CD4-positive, alpha-beta T cell treated with Interleukin-4 for 1 hour (primary cell): ENCODE measurements at regions not wholly inside any gene's neighbourhood (a gene's known extent, or its start where the extent isn't known, plus 50 kb on each side); places are given as distances from the start of the nearest gene placed in this dataset.

Source experiments
- DNase-seq, 2 donors: peaks; one replicate each; pipeline ENCODE4 v3.0.0-alpha.2; 2020 to 2022

DNA sequence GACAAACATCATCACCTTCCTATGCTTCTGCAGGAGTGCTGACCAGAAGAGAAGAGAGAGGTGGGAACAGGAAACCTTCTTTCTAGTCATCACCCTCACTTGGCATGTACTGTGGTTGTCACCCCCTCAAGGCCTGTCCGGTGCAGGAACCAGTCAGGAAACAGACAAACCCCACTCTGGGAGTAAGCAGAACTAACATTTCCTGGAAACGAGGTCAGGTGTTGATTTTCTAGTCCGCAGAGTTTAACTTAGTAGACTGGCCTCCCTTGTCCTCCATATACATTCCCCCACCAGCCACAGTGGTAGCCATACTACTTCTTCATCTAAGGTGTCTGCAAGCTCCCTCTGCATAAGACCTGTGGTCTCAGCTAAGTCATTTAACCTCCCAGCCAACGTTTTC, 80.7 kb upstream of the NCAM1 start:
- DNase-seq = peak; percentile 5 to 13

DNA sequence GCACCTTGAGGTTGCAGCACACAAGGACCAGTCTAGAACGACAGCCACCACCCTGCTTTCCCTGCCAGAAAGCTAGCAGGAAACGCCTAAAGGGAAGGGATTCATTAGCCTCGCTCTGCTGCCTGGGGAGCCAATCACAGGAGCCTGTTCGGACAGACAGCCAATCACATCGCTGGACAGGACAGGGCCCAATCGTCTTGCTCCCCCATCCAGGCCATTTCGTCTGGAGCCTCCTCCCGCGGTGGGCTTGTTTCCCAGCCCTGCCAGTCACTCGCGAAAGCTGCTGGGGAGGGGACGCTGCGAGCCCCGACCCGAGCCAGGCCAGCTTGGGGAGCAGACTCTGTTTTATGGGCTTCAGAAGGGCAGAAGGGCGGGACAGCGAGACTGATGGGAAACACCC, 79.8 kb upstream of the NCAM1 start:
- no peak for DNase-seq

DNA sequence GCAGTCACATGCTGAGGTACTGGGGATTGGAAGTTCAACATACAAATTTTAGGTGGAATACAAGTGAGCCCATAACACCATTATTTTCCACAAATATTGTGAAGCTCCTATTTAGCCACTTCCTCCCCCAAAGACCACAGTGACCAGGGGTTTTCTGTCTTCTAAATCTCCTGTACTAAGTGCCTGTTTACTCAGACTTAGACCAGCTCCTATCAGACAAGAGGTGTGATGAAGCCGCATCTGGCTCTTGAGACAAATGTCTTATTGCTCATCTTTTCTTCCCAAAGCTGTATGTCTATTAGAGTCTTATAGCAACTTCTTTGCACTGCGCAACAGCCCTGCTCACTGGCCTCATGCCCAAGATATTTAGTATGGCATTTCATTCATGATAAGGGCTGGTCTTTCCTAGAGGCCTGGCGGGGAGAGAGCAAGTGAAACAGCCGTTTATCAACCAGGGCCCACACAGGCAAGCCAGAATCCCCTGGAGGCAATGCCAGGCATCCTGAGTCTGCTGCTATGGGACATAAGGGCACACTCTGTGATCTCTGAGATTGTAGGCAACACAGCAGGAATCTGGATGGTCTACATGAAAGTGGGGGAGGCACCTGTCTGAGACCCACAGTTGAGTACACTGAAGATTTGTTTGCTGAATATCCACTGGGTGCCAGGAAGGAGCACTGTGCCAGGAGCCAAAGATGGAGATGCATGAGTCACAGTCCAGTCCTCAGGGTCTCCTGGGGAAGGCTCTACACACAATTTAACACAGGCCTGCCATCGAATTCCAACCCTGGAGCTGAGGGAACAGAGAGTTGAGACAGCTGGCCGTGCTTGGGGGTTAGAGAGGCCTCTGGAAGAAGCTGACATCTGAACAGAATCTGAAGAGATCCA, 78.5 kb upstream of the NCAM1 start:
- no peak for DNase-seq

DNA sequence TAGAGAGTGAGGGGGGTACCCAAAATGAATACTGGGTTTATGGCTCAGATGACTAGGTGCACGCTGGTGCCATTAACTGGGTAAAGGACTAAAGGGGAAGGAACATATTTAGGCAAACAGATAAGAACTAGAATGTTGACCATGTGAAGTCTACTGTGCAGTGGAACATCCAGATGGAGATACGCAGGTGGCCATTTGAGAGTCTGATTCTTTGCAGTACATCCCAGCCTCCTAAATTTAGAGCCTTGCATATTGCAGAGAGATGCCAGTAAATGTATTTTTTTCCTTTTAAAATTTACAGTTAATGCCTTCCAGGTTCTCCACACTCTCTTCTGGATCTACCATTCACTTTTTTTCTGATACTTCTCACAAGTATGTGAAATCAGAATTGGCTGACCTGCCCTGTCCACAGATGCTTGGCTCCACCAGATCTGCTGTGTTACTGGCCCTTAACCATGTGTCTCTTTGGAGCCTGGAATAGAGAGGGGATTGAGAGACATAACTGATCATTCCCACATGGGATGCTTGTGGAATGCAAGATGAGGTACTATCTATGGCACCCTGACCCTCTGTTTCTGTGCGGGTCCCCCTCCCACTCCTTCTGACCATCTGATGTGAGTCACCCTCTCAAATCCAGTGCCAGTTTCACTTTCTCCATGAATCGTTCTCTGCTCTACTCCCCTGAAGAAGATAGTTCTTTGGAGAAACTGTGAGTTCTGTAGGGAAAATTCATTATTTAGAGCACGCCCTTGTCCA, 77.0 kb upstream of the NCAM1 start:
- DNase-seq = no peak

DNA sequence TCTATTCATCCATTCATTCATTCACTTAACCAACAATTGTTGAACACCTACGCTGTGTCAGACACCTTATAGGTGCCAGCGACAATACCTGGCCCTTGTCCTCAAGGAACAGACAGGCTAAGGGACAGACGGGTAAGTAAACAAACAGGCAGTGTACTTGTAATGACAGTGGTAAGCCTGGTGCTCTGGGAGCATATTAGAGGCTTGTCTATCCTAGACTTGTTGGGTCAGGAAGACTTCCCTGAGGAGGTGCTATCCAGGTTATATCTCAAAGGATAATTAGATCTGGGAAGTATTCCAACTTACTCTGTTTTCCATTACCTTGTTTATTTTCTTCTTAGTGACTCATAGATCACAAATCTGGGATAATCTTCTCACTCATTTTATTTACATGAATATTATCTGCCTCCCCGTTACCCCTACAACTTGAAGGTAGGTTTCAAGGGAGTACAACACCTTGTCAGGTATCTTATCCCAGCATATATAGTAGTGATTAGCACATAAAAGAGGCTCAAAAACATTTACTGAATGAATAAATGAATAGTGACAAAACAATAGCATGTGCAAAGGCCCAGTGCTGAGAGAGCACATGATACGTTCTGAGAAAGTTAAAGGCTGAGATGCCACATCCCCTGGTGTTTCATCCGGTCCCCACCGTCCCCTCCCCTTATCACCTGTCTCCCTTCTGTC, 75.3 kb upstream of the NCAM1 start:
- DNase-seq = no peak

DNA sequence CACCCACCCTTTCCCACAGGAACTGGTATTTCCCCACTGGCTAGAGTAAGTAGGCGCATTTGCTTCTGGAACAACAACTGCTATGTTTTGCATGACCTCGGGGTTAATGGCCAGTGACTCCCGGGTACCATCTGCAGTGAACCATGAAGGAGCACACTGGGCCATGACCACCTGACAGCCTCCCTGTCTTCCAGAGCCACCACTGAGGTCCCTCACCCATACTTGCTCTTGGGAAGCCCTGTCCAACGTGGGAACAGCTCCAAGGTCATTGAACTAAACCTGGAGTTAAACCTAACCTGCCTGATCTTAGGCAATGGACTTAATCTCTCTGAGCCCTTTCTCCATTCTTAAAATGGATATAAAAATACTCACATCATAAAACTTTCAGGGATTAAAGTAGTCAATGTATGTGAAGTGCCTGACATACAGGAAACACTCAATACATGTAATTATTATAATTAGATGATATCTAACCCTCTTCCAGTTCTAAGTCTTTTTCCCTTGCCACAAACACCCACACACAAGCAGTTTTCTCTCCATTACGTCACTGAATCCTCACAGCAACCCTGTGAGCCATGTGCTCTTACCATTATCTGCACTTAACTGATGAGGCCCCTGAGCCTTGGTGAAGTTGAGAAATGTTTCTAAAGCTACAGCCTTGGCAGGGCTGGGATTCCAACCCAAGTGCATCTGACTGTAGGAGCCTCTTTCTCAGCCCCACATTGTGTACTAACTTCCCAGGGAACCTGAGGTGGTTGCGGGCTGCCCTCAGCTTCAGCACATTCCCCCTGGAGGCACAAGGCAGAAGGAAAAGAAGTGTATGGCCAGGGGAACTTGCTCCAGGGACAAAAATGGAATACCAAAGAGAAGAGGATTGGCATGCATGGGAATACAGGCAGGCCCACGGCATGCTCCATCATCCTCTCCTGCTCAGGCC, 74.5 kb upstream of the NCAM1 start:
- DNase-seq = no peak

DNA sequence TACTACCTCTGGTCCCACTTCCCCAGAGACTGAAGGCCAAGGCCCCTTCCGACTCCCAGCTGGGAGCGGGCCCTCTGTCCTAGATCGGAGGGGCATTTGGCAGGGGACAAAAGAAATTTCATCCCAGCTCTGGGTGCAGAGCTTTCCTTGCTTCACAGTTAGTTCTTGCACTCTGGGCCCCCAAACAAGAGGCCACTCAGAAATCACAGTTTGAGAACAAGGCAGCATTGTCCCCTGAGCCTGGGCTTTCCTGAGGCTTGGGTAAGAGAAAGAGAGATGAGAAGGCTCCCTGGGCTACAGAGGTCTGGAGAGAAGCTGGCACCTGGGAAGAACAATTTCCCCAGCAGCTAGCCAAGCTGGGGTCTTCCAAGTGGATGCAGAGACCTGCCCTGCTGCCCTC, 71.8 kb upstream of the NCAM1 start:
- no peak for DNase-seq

DNA sequence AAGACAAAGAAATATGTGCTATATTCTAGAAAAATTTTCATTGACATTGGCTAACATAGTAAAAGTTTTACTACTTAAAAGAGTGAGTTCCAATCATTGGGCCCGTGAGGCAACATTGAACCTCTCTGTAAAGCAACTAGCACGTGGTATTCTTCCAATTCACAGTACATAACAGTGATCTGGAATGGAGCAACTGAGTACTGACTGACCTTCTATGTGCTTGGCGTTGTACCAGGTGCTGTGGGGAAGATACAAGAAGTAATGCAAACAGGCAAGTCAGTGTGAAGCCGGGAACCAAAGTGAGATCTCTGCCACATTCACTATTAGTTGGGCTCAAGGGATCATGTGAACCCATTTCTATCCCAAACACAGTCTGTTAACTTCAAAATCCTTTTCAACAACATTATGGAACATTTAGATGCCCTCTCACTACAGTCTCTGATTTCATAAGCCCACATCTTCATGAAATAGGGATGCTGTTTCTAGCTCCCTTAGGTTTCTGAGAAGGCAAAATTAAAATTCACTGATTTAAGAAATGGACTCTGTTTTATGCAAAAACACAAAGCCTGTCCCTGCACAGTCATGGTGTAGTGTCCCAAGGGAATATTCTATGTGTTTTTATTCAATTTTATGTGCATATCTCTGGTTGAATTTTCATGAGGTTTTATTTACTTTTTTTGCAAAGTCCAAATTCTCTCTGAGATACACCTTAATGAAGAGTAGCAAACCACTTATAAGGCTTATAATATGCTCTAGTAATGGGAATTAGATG, 61.8 kb upstream of the NCAM1 start:
- no peak for DNase-seq

DNA sequence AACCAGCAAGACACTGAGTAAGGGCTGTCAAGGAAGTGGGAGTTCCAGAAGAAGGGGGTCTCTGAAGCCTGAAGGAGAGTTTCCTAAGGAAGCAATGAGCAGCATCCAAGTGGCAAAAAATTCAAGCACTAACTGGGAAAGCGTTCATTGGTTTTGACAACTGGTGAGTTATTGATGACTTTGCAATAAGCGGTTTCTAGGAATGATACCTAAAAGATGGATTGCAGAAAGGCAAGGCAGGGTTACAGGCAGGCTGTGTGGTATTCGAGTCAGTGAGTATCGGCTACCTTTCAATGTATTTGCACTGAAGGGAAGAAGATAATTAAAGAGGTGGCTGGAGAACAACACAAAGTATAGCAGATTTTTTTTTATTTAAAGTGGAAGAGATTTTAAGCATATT, 59.3 kb upstream of the NCAM1 start:
- no peak for DNase-seq

DNA sequence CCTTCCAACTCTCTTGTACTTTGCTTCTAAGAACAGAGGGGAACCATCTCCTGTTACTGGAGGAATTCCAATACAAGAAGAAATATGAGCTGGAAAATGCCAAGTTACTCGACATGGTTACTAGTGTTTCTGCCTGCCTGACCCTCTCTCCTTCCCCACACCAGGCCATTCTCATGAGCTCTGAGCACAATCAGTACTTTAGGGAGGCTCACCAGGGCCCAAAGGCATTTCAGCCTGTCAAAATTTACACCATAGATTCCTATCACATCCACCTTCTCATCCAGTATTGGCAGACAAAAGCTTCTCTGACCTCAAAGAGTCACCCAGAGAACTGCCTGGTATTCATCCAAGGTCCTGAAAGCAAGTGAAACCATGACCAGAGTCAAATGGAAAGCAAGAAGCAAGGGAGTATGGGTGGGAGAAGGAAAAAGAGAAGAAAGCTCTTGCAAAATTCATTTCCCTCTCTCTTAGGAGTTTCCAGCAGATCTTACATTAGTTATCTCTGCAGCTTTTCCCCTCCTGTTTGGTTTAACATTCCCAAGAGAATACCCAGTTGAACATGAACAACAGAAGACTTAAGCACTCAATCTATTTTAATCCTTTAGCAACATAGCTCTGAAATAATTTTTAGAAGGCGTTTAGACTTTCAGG, 58.7 kb upstream of the NCAM1 start:
- DNase-seq = no peak

DNA sequence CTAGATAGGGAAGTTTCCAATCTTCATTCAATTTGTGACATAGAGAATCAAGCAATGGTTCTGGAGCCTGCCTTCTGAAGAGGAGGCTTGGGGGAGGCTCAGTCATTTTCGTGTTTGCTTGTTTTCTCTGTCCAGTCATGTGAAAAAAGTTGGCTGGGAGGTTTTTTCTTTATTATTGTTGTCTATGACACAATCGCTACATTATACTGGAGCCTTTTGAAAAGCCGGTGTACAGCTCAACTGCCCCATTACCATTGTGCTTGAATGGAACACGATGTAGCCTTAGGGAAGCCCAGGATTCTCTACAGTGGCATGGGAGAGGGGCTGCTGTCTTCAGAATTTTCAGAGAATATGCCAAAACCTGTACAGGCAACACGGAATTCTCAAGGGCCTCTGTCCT, 57.9 kb upstream of the NCAM1 start:
- DNase-seq = no peak

DNA sequence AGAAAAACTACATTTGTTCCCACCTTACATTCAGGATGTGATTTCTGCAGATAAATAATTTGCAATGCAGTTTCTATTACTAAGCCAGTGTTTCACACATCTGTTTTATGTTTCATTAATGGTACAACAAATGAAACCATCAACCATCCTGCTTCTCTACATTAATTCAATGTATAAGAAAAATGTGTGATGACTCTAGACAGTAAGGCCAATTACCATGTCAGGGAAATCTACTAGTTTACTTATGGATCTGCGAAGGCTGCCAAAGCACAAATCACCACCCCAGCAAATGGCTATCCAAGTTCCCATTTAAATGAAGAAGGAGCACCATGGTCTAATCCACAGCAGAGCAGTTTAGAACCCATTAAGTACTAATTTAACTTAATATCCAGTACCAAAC, 50.1 kb upstream of the NCAM1 start:
- DNase-seq = no peak
